ENCODE measurements at regions not wholly inside any gene's neighbourhood (a gene's known extent, or its start where the extent isn't known, plus 50 kb on each side); places are given as distances from the start of the nearest gene placed in this dataset.

DNA sequence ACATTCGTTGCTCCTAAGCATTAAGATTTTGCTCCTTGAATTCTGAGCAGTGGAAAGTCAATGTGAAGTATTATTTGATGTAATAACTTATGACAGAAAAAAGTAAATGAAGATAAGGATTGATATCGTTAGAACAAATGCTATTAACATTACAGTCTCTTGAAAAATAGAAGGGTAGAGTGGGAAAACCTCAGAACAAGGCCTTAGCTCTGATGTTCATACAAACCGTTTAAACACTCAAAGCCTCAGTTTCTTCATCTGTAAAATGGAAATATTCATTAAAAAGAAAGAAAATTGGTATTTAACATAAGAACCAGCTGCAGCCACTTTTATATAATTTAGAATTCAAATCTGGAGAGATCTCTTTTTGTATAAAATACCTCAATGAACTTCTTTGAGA is 250.4 kb upstream of the NCKAP5 start:
- Histone ChIP-seq H3K4me3 (no peak overlapping the region), H3K36me3 (replicated peaks in 1 of 2; ENCODE audit: insufficient read depth in 1 of 2, low read depth in 2 of 2) (no peaks in the 10 kb centered on the region), H3K9me3 (no peaks in the 10 kb centered on the region), H3K4me1 (peaks cover 5% of the 10 kb centered on the region), H3K27ac (peak overlapping the region in 1 of 4 donors; percentile 28), H3K27me3 (no peaks in the 10 kb centered on the region)
- ATAC-seq (no peak), DNase-seq (no peak)
- 34 to 37% methylated on average over 3 of the region's 3 CpGs for WGBS, 2 donors
- TF ChIP-seq CTCF (IDR thresholded peaks at IDR 0.05) (no peak), POLR2A (IDR thresholded peaks at IDR 0.05) (no peak)
- intact Hi-C loops (cut with DNase I), result no loop called here

GRCh38 chr2:133819906-133820305 is 251.6 kb upstream of the NCKAP5 start:
- Histone ChIP-seq H3K27me3 (no peaks in the 10 kb centered on the region), H3K36me3 (replicated peaks in 1 of 2; ENCODE audit: insufficient read depth in 1 of 2, low read depth in 2 of 2) (no peaks in the 10 kb centered on the region), H3K4me1 (peaks cover 12% of the 10 kb centered on the region), H3K27ac (no peak overlapping the region), H3K4me3 (no peak overlapping the region), H3K9me3 (no peaks in the 10 kb centered on the region)
- WGBS, 2 donors, result 81 to 90% methylated on average over 4 of the region's 4 CpGs
- TF ChIP-seq CTCF (IDR thresholded peaks at IDR 0.05) (no peak), POLR2A (IDR thresholded peaks at IDR 0.05) (no peak)
- DNase-seq, result no peak
- no peak for ATAC-seq
- intact Hi-C loops (cut with DNase I), result no loop called here

DNA sequence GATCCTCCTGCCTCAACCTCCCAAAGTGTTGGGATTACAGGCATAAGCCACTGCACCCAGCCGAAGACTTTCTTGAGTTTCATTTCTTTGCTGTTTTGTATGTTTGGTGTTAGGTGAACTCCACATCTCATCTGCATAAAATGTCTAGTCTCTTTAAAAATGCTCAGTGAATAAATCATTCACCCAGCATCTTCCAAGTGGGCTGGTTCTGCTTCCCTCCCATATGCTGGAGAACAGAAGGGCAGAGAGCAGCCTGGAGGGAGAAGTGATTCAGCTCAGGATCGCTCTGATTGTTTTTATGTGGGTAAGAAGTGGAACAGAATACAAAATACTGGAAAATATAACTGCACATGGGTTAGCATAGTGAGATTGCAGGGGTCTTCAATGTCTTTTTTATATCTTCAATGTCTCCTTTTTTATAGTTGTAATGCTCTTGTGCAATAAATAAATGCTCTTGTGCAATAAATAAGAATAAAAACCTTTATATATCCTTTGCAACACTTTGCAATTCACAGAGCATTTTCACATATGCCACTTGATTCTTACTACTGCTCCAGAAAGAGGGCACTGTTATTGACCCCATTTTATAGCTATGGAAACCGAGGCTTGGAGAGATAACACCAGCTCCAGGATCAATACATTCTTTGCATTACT is 253.0 kb upstream of the NCKAP5 start:
- DNase-seq (no peak), ATAC-seq (no peak)
- TF ChIP-seq CTCF (IDR thresholded peaks at IDR 0.05), result no peak
- TF ChIP-seq POLR2A (IDR thresholded peaks at IDR 0.05), result no peak
- H3K9me3 ChIP-seq, result no peaks in the 10 kb centered on the region
- H3K4me3 ChIP-seq, result no peak overlapping the region
- no peak overlapping the region for H3K27ac ChIP-seq
- WGBS, 2 donors, result 51 to 63% methylated on average over 3 of the region's 3 CpGs
- H3K36me3 ChIP-seq (replicated peaks in 1 of 2; ENCODE audit: insufficient read depth in 1 of 2, low read depth in 2 of 2), result no peaks in the 10 kb centered on the region
- intact Hi-C loops (cut with DNase I), result no loop called here
- peaks cover 13% of the 10 kb centered on the region for H3K4me1 ChIP-seq
- H3K27me3 ChIP-seq, result no peaks in the 10 kb centered on the region

DNA sequence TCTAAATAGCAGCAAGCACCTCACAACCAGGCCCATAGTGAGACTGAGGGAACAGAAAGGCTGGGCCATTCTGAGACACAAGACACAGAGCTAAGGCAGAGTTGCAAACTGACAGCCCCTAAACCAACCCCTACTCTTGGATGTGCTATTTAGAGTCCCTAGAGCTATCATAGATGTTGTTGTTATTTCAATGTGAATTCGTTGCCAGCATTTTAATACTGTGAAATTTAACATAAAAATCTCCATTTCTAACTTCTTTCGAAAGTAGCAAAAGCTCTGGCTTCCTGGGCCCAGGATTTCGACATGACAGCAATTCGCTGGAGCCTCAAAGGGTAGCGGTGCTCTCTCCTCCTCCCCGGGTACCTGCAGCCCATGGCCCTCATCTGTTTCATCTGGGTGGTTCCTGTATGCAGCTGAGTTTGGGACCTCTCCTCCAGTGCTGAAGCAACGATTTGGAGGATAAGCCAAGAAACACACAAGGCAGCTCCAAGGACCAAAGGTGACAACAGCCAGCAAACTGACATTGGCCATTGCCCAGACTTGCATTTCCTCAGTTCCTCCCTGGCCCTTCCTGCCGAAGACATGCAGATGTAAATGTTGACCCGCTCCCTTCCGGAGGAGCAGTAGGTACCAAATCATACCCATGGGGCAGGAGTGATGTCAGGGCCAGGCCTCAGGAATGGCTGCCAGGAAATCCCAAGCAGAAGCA is 254.4 kb upstream of the NCKAP5 start:
- Histone ChIP-seq H3K36me3 (replicated peaks in 1 of 2; ENCODE audit: insufficient read depth in 1 of 2, low read depth in 2 of 2) (no peaks in the 10 kb centered on the region), H3K9me3 (no peaks in the 10 kb centered on the region), H3K4me1 (peaks cover 13% of the 10 kb centered on the region), H3K4me3 (no peak overlapping the region), H3K27ac (no peak overlapping the region), H3K27me3 (no peaks in the 10 kb centered on the region)
- intact Hi-C loops (cut with DNase I), result no loop called here
- TF ChIP-seq CTCF (IDR thresholded peaks at IDR 0.05) (no peak), POLR2A (IDR thresholded peaks at IDR 0.05) (no peak)
- WGBS, 2 donors, result 76 to 84% methylated on average over 9 to 10 of the region's 10 CpGs
- DNase-seq, result no peak
- no peak for ATAC-seq

DNA sequence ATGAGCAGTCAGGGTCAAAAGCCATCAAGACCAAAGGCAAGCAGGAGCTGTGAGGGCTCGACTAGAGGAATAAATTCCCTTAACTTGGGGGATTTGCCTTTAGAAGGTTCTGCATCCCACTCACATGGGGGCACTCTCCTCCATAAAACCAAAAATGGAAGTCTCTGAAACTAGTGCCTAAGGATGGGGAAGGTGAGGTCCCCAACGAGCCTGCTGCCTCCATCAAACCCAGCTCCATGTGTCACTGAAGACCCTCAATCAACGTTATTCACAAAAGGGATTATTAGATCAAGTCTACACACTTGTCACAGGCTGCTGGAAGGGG is 254.9 kb upstream of the NCKAP5 start:
- Histone ChIP-seq H3K36me3 (replicated peaks in 1 of 2; ENCODE audit: insufficient read depth in 1 of 2, low read depth in 2 of 2) (no peaks in the 10 kb centered on the region), H3K9me3 (no peaks in the 10 kb centered on the region), H3K4me3 (no peak overlapping the region), H3K4me1 (peaks cover 13% of the 10 kb centered on the region), H3K27ac (no peak overlapping the region), H3K27me3 (no peaks in the 10 kb centered on the region)
- DNase-seq (no peak), ATAC-seq (no peak)
- intact Hi-C loops (cut with DNase I), result no loop called here
- WGBS, 2 donors, result 66 to 77% methylated on average over 2 to 3 of the region's 3 CpGs
- TF ChIP-seq POLR2A (IDR thresholded peaks at IDR 0.05), result no peak
- TF ChIP-seq CTCF (IDR thresholded peaks at IDR 0.05), result no peak
